ENCODE measurements at regions not wholly inside any gene's neighbourhood (a gene's known extent, or its start where the extent isn't known, plus 50 kb on each side); places are given as distances from the start of the nearest gene placed in this dataset.
A peak's percentile ranks its signal among the peaks of the same experiment; 100 is the strongest.

DNA sequence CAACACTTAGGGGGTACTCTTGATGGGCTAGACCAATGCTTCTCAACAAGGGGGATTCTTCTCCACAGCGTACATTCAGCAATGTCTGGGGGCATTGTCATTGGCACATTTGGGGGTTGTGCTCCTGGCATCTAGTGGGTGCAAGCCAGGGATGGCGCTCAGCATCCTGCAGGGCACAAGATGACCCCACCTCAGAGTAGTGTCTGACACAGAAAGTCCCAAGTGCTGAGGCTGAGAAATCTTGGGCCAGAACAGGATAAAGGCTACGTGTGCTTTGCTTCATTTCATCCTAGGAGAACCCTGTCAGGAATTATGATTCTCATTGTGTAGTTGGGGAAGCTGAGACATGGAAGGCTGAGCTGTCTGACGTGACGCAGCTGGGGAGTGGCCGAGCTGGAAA, 298.6 kb downstream of the CDH26 start:
- no peak for DNase-seq

DNA sequence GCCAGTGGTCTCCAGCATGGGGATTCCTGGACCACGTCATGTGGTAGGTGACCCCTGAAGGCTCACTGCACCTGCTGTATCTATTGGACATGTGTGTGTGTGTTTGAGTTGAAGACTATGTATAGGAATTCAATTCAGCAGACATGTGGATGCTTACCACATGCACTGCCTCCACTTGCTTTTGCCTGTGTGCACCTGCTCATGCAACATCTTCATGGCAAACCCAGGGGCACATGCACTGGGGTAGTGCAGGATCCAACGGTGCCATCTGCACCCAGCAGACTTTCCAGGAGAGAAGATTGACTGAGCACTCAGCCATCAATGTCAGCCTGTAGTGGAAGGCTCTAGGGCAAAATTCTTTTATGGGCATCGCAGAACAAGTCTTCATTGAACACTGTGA, 299.4 kb downstream of the CDH26 start:
- no peak for DNase-seq
- Histone ChIP-seq H3K27me3 (ENCODE audit: control insufficient read depth, insufficient read depth, low read length) (no peaks in the 10 kb centered on the region; the same call in 1 of the 2 replicates), H3K4me3 (ENCODE audit: insufficient read depth, low read depth, low read length) (no peak overlapping the region), H3K36me3 (replicated peaks; ENCODE audit: control insufficient read depth, insufficient read depth, low read length) (no peaks in the 10 kb centered on the region)

More for the DNA sequence above, 298.6 kb downstream of the CDH26 start:
- no peak overlapping the region for H3K4me3 ChIP-seq (ENCODE audit: insufficient read depth, low read depth, low read length)
- no peaks in the 10 kb centered on the region; the same call in 1 of the 2 replicates for H3K27me3 ChIP-seq (ENCODE audit: control insufficient read depth, insufficient read depth, low read length)
- H3K36me3 ChIP-seq (replicated peaks; ENCODE audit: control insufficient read depth, insufficient read depth, low read length), result no peaks in the 10 kb centered on the region

DNA sequence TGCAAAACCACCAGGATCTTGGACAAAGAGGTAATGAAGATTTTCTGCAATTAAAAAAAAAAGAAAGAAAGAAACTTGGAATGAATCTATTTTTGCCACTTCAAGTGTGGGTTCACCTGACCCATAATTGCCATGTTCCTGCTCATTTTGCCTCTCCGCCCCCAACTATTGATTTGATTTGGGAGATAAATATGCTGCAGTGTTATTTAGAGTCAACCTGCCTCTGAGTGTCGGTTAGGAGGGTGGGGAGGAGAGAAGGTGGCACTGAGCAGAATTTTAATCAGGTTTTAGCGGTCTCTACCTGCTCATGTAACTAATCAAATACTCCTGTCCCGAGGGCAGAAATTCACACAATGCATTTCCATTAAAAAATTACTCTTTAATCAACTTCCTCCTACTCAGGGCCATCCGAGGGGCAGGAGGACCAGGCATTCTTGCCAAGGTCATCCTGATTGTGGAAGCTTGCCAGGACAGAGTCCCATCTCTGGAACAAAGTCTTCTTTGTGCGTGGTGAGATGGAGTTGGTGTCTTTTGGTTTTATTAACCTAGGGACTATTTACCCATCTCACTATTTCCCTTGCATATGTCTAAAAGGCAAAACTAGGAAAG, 300.1 kb downstream of the CDH26 start:
- no peak for DNase-seq
- no peak overlapping the region for H3K4me3 ChIP-seq (ENCODE audit: insufficient read depth, low read depth, low read length)
- no peaks in the 10 kb centered on the region for H3K27me3 ChIP-seq (ENCODE audit: control insufficient read depth, insufficient read depth, low read length)
- no peaks in the 10 kb centered on the region for H3K36me3 ChIP-seq (replicated peaks; ENCODE audit: control insufficient read depth, insufficient read depth, low read length)

DNA sequence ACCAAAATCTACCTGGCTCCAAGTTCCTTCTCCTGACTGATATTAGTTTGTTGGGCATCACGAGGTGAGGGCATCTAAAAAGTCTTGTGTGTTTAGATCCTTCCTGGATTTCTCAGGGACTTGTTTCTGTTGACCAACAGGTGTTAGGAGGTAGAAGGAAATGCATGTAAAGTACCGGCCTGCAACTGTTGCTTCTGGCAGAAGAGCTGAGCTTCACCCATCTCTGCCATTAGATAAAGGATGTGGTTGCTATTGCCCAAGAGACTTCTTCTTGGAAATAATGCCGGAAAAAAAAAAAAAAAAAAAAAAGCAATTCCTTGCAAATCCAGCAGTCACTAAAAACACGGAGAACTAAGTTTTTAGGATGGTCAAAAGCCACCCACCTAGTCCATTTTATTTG, 303.1 kb downstream of the CDH26 start:
- H3K4me3 ChIP-seq (ENCODE audit: insufficient read depth, low read depth, low read length), result no peak overlapping the region
- H3K36me3 ChIP-seq (replicated peaks; ENCODE audit: control insufficient read depth, insufficient read depth, low read length), result no peaks in the 10 kb centered on the region
- DNase-seq, result no peak
- no peaks in the 10 kb centered on the region; the same call in 1 of the 2 replicates for H3K27me3 ChIP-seq (ENCODE audit: control insufficient read depth, insufficient read depth, low read length)

DNA sequence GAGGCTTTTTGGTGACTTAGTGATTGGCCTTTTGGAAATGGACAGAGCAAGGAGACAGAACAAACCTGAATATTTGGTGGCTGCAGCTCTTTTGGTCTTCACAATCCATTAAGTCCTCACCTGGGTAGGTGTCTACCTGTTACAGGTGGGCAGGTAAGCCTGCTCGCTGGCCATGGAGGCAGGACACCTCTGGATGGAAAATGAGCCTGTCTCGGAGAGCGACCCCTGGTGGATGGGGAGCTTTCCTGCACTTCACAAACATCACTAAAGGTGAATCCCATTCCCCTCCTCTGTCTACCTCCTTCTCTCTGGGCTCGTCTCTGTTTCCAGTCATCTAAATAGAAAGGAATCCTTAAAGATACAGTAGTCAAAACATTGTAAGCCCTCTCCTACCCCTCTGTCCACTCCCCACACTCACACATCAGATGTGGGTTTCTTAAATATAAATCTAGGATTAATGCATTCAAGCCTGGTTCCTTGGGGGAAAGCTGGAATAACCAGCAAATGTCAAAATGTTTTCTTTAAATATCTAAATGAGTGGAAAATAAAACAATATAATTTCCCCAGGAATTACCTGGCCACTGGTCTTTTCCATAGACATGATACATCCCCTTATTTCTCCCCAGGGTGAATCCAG, 304.9 kb downstream of the CDH26 start:
- DNase-seq, result peak; percentile 85
- Histone ChIP-seq H3K27me3 (ENCODE audit: control insufficient read depth, insufficient read depth, low read length) (no peaks in the 10 kb centered on the region; the same call in 1 of the 2 replicates), H3K36me3 (replicated peaks; ENCODE audit: control insufficient read depth, insufficient read depth, low read length) (no peaks in the 10 kb centered on the region), H3K4me3 (ENCODE audit: insufficient read depth, low read depth, low read length) (no peak overlapping the region)

DNA sequence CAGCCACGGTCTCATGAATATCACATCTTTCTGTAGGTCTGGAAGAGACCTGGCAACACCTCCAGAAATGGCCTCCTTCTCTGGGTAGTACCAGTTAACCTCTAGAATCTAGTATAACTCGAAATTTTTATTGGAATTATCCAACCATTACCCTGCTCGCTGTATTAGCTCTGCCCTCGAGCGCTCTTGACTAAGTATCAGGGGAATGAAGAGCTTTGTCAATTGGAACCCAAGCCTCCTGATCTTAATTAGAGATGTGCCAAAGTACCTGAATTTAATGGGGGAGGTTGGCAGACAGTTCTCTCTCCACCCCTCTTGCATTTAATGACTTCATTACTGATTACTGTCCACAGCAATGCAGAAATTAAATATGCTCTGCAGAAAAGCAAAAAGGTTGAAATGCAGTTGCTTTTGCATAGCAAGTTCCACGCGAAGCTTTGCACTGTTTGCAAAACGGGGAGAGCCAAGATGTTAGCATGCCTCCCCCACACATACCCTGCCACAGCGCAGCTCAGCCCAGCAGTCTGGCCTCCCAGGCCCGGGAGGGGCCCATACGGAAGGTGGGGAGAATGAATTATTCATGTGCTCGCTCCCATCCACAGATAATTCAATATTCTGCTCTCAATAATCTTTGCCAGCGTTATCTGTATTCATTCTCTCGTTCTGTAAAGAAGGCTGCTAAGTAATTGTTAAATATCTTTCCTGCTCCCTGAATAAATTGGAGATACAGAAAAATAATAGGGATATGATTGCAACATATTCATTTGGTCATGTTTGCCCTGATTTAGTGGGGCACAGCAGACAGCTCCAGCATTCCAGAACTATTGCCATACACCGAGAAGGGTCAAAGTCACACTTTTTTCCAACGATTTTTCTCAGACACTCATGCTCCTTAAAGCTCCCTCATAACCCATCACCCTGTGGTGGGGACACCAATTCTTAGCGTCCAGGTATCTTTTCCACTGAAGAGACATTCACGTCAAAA, 305.8 kb downstream of the CDH26 start:
- Histone ChIP-seq H3K27me3 (ENCODE audit: control insufficient read depth, insufficient read depth, low read length) (no peaks in the 10 kb centered on the region; the same call in 1 of the 2 replicates), H3K4me3 (ENCODE audit: insufficient read depth, low read depth, low read length) (no peak overlapping the region), H3K36me3 (replicated peaks; ENCODE audit: control insufficient read depth, insufficient read depth, low read length) (no peaks in the 10 kb centered on the region)
- DNase-seq, result no peak

DNA sequence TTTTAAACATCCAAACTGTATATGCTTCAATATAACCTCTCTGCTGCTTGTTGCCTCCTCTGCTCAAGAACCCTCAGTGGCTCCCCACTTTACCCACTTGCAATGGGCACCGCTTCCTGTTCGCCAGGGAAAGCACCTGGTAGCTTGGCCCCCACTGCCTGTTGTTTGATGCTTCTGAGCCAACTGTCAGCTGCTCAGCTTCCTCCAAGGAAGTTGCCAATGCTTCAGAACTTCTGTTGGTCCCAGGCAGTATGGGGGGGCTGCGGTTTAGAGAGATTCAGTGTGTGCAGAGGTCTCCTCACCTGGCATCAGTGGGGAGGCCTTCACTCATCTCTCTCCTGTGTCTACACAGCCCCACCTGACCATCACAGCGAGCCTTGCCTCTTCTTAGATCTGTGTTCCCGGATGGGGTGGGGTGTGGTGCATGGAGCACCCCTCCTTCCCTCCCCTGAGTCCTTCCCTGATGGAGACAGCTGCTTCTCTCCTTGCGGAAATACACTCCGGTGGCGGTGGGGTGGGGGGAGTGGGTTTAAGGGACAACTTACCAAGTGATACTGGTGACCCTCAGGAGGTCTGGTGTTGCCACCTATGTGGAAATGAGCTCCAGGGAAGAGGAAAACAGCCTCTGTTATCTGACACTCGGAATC, 308.1 kb downstream of the CDH26 start:
- Histone ChIP-seq H3K4me3 (ENCODE audit: insufficient read depth, low read depth, low read length) (no peak overlapping the region), H3K36me3 (replicated peaks; ENCODE audit: control insufficient read depth, insufficient read depth, low read length) (no peaks in the 10 kb centered on the region), H3K27me3 (ENCODE audit: control insufficient read depth, insufficient read depth, low read length) (no peaks in the 10 kb centered on the region; the same call in 1 of the 2 replicates)
- DNase-seq, result no peak

DNA sequence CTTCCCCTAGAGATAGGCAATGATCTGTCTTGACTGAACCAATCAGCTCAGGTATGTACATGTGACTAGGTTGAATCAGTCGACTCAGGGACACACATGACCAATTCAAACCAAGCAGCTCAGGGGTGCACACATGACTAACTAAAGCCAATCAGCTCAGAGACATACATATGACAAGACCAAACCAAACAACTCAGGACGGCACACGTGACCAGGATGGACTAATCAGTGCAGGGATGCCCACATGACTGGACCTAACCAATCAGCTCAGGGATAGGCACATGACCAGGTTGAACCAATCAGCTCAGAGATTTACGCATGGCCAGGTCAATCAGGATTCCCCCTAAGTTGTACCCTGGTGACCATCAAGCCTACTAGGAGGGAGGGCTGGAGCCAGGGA, 310.3 kb downstream of the CDH26 start:
- no peak overlapping the region for H3K4me3 ChIP-seq (ENCODE audit: insufficient read depth, low read depth, low read length)
- no peaks in the 10 kb centered on the region for H3K36me3 ChIP-seq (replicated peaks; ENCODE audit: control insufficient read depth, insufficient read depth, low read length)
- no peaks in the 10 kb centered on the region; the same call in 1 of the 2 replicates for H3K27me3 ChIP-seq (ENCODE audit: control insufficient read depth, insufficient read depth, low read length)
- DNase-seq, result no peak

DNA sequence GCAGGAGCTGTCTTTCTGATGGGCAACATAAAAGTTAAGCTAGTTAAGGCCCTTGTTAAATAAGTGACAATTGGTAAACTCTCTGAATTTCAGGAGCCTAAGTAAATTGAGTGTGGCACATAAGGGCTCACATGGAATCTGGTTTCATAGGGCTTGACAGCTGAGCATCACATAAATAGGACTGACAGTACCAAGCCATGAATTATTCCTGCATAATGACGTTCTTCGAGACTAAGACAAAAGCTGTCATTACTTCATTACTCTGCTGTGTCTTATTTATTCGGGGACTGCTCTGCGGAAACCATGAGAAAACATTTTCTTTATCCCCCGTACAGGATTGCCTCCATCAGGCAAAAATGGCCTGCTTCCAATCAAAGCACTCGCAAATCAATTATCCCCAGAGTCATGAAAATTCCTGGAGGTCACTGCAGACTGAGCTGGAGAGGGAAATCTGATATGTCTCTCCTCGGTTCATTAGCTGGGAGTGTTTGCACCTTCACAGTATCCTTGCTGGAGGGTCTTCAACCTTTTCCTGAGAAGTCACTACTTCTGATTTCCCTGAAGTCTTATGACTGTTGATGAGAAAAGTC, 311.4 kb downstream of the CDH26 start:
- H3K27me3 ChIP-seq (ENCODE audit: control insufficient read depth, insufficient read depth, low read length), result no peaks in the 10 kb centered on the region; the same call in 1 of the 2 replicates
- no peaks in the 10 kb centered on the region for H3K36me3 ChIP-seq (replicated peaks; ENCODE audit: control insufficient read depth, insufficient read depth, low read length)
- H3K4me3 ChIP-seq (ENCODE audit: insufficient read depth, low read depth, low read length), result no peak overlapping the region
- DNase-seq, result no peak

DNA sequence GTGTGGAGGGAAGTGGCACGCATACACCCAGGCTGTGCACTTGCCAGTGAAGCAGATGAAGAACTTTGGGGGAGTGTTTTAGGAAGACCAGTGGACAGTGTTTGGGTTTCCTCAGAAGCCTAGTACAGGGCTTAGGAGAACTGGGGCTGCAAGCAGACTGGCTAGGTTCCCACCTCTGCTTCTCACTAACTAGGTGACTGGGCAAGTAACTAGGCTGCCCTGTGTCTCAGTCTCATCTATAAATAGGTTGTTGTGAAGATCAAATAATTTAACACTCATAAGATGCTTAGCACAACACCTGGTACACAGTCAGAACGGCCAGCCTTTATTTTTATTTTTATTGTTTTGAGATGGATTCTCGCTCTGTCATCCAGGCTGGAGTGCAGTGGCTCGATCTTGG, 312.1 kb downstream of the CDH26 start:
- DNase-seq, result no peak
- Histone ChIP-seq H3K4me3 (ENCODE audit: insufficient read depth, low read depth, low read length) (no peak overlapping the region), H3K36me3 (replicated peaks; ENCODE audit: control insufficient read depth, insufficient read depth, low read length) (no peaks in the 10 kb centered on the region), H3K27me3 (ENCODE audit: control insufficient read depth, insufficient read depth, low read length) (no peaks in the 10 kb centered on the region; the same call in 1 of the 2 replicates)

DNA sequence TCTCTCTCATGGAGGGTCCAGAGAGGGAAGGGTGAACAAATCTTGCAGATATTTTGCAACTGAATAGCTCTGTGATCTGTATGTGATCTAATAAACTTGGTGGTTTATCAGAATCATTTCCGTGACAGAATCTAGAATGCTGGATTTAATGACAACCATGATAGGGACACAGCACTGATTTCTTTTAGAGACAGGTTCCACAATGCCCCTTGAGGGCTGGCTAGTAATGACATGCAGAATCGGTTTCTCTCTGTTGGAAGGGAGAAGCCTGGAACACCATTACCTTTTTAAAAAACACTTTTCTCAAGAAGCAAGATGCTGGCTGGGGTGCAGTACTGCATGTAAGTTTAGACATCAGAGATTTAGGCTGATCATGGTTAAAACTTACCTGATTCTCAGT, 313.4 kb downstream of the CDH26 start:
- peak; percentile 57 for DNase-seq
- H3K36me3 ChIP-seq (replicated peaks; ENCODE audit: control insufficient read depth, insufficient read depth, low read length), result no peaks in the 10 kb centered on the region
- H3K27me3 ChIP-seq (ENCODE audit: control insufficient read depth, insufficient read depth, low read length), result no peaks in the 10 kb centered on the region; the same call in 1 of the 2 replicates
- no peak overlapping the region for H3K4me3 ChIP-seq (ENCODE audit: insufficient read depth, low read depth, low read length)

DNA sequence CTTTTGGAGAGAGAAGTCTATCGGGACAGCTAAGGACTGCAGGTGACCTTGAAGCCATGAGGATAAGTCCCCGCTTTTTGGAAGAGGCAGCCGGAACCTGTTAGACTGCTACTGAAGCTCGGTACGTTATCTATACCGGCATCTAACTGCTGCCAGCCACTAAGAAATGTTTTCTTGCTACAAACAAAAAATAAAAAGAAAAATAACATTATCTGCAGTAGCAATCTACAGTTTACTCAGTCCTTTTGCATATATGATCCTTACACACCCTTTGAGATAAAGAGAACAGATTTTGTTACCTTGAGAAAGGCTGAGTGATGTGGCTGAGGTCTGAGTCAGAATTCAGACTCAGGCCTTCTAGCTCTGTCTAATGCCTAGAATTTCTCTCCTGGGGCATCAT, 314.6 kb downstream of the CDH26 start:
- Histone ChIP-seq H3K27me3 (ENCODE audit: control insufficient read depth, insufficient read depth, low read length) (no peaks in the 10 kb centered on the region; the same call in 1 of the 2 replicates), H3K4me3 (ENCODE audit: insufficient read depth, low read depth, low read length) (no peak overlapping the region), H3K36me3 (replicated peaks; ENCODE audit: control insufficient read depth, insufficient read depth, low read length) (no peaks in the 10 kb centered on the region)
- no peak for DNase-seq

DNA sequence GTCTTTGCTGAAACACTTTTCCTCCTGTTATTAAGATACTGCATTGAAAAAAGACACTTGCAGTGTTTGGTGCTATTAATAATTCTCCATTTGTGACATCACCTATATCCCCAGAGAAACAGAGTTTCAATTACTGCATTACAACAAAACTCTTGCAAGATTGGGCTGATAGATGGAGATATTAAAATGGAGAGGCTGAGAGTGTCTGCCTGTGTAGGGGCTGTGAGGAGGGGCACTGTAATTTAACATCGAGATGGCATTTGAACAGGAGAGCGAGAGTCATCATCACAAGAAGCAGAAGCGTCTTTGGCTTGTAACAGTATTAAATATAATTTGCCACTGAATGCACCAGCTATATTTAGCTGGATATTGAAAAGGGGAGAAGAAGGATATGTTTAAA, 316.5 kb downstream of the CDH26 start:
- no peak for DNase-seq

DNA sequence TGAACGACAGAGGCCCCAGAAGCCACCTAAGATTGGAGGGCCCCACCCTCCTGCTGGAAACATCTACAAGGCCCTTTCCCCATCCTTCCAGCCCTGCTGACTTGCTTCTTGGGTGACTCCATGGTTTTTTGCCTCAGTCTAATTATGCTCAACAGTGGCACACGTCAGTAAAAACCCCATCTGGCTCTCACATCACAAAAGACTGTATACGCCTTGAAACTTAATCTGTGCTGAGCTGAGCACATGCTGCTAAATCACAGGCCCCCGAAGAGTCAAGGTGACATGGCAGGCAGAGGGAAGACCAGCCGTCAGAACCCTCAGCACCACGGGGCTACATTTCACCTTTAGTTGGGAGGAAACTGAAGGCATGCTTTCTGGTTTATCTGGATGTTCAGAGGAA, 323.1 kb downstream of the CDH26 start:
- Histone ChIP-seq H3K4me3 (ENCODE audit: insufficient read depth, low read depth, low read length) (no peak overlapping the region), H3K27me3 (ENCODE audit: control insufficient read depth, insufficient read depth, low read length) (no peaks in the 10 kb centered on the region), H3K36me3 (replicated peaks; ENCODE audit: control insufficient read depth, insufficient read depth, low read length) (no peaks in the 10 kb centered on the region)
- no peak for DNase-seq

More for the DNA sequence above, 316.5 kb downstream of the CDH26 start:
- Histone ChIP-seq H3K36me3 (replicated peaks; ENCODE audit: control insufficient read depth, insufficient read depth, low read length) (no peaks in the 10 kb centered on the region), H3K4me3 (ENCODE audit: insufficient read depth, low read depth, low read length) (no peak overlapping the region), H3K27me3 (ENCODE audit: control insufficient read depth, insufficient read depth, low read length) (no peaks in the 10 kb centered on the region)

Data from H7 (cell line).